Middle frontal gyrus (tissue), 1 donor: ENCODE measurements at regions not wholly inside any gene's neighbourhood (a gene's known extent, or its start where the extent isn't known, plus 50 kb on each side); places are given as distances from the start of the nearest gene placed in this dataset.

Experiments used
- DNase-seq: peaks from one replicate; pipeline ENCODE4 v3.0.0-alpha.2; 2015; ENCODE audit warnings: low spot score; ENCODE audit errors: extremely low spot score

- no peak for DNase-seq
Measured at GRCh38 chr16:73204359-73205152, 156.6 kb upstream of the ZFHX3 start.

- DNase-seq = no peak
Measured at GRCh38 chr16:73202161-73202729, 154.3 kb upstream of the ZFHX3 start.

- no peak for DNase-seq
Measured at GRCh38 chr16:73199214-73199613, 151.3 kb upstream of the ZFHX3 start.

- no peak for DNase-seq
Measured at GRCh38 chr16:73198481-73198880, 150.6 kb upstream of the ZFHX3 start.

GRCh38 chr16:73197598-73197997, 149.7 kb upstream of the ZFHX3 start:
- DNase-seq = no peak

- DNase-seq = no peak
Measured at GRCh38 chr16:73196670-73197069, 148.7 kb upstream of the ZFHX3 start.

- DNase-seq = no peak
Measured at GRCh38 chr16:73193464-73193863, 145.5 kb upstream of the ZFHX3 start.

GRCh38 chr16:73192232-73192894, 144.4 kb upstream of the ZFHX3 start:
- no peak for DNase-seq

- DNase-seq = no peak
Measured at GRCh38 chr16:73191660-73192046, 143.7 kb upstream of the ZFHX3 start.

- DNase-seq = no peak
Measured at GRCh38 chr16:73190688-73191659, 143.0 kb upstream of the ZFHX3 start.

GRCh38 chr16:73190256-73190655, 142.3 kb upstream of the ZFHX3 start:
- no peak for DNase-seq

- no peak for DNase-seq
Measured at GRCh38 chr16:73189136-73189535, 141.2 kb upstream of the ZFHX3 start.

GRCh38 chr16:73186752-73187601, 139.0 kb upstream of the ZFHX3 start:
- DNase-seq = no peak

GRCh38 chr16:73185737-73186136, 137.8 kb upstream of the ZFHX3 start:
- DNase-seq = no peak

- DNase-seq = no peak
Measured at GRCh38 chr16:73183611-73184092, 135.7 kb upstream of the ZFHX3 start.

GRCh38 chr16:73179705-73180331, 131.9 kb upstream of the ZFHX3 start:
- DNase-seq = no peak

GRCh38 chr16:73177729-73178295, 129.9 kb upstream of the ZFHX3 start:
- no peak for DNase-seq

- no peak for DNase-seq
Measured at GRCh38 chr16:73176577-73177013, 128.7 kb upstream of the ZFHX3 start.

GRCh38 chr16:73172973-73173709, 125.2 kb upstream of the ZFHX3 start:
- DNase-seq = no peak
